Psoas muscle (tissue), 7 donors: ENCODE measurements at regions not wholly inside any gene's neighbourhood (a gene's known extent, or its start where the extent isn't known, plus 50 kb on each side); places are given as distances from the start of the nearest gene placed in this dataset.

Experiments used
- ATAC-seq, 4 donors: fragments of 200-7000 bp; cut with Tn5 transposase; one replicate each; pipeline ENCODE4 v1.9.1; 2020; ENCODE audit warnings: moderate library complexity in 3 of 4, mild to moderate bottlenecking in 2 of 4
- DNase-seq, 2 donors: peaks; one replicate each; pipeline ENCODE4 v3.0.0-alpha.2; 2020
- H3K27ac ChIP-seq: fragments of 200-600 bp; one replicate; pipeline ENCODE4 v1.8.0; 2022
- H3K27me3 ChIP-seq, 3 donors: fragments of 200-600 bp in 1 of 3; one replicate each; pipeline versions ENCODE4 v1.6.1 to v1.8.0; 2013 to 2022; ENCODE audit warnings: low read length in 2 of 3, mild to moderate bottlenecking in 2 of 3, moderate library complexity in 1 of 3; ENCODE audit not compliant: insufficient read depth in 3 of 3
- H3K36me3 ChIP-seq, 2 donors: fragments of 200-600 bp in 1 of 2; one replicate each; pipeline versions ENCODE4 v1.6.1 to v1.8.0; 2013 to 2022; ENCODE audit warnings: low read depth in 1 of 2, mild to moderate bottlenecking in 1 of 2, moderate library complexity in 1 of 2; ENCODE audit not compliant: insufficient read depth in 1 of 2
- H3K4me1 ChIP-seq: fragments of 200-600 bp; one replicate; pipeline ENCODE4 v1.8.0; 2022
- H3K4me3 ChIP-seq: fragments of 200-600 bp; one replicate; pipeline ENCODE4 v1.8.0; 2022; ENCODE audit warnings: mild to moderate bottlenecking
- H3K9me3 ChIP-seq: fragments of 200-600 bp; one replicate; pipeline ENCODE4 v1.8.0; 2022
- WGBS, 3 donors: extraction: QIAGEN DNeasy Blood & Tissue Kit; methylation state at CpG; one replicate each; pipeline versions ENCODE4 v1.1.6 to v1.1.7; 2013; 5-methylcytosine and 5-hydroxymethylcytosine counted together
- intact Hi-C, 2 donors: fragments of 100-400 bp; cut with DNase I; formaldehyde crosslinking; loops; one replicate each; pipeline versions ENCODE4 v1.11.0 to v1.14.2; 2022
- TF ChIP-seq, protein P1 (sequence below): fragments of 200-600 bp; IDR thresholded peaks from one replicate; pipeline ENCODE4 v1.8.0; 2022; ENCODE audit warnings: antibody characterized with exemption
- donor health status: healthy with polysubstance abuse.
- donor health status: DM: no; HTN: no; CAD: no; lungs with moderate emphysema.
- donor health status: Bipolar disorder and iron deficiency.
- donor health status: healthy.
- donor health status: DM: yes; HTN: yes; CAD: no.
- donor health status: DM: no; HTN: no; CAD: no.
- donor health status: DM: yes; HTN: yes; CAD: no.

DNA sequence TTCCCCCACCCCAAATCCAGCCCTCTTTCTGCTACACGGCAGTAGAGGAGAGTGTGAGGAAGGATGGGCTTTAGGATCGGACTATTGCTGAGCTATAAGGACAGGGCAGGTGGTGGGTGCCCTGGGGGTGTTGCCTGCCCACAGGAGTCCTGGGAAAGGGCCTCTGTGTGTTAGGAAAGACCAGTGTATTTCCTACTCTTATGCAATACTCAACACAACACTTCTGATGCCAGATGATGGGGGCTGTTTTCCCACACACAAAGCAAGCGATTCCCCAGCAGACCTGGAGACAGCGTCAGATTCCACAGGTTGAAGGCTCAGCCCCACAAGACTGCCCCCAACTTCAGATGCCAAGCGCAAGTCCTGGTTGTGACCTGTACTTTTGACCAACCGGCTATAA lies 91.0 kb upstream of the LCLAT1 start:
- no peak for DNase-seq
- H3K4me1 ChIP-seq, result peaks cover 3% of the 10 kb centered on the region

DNA sequence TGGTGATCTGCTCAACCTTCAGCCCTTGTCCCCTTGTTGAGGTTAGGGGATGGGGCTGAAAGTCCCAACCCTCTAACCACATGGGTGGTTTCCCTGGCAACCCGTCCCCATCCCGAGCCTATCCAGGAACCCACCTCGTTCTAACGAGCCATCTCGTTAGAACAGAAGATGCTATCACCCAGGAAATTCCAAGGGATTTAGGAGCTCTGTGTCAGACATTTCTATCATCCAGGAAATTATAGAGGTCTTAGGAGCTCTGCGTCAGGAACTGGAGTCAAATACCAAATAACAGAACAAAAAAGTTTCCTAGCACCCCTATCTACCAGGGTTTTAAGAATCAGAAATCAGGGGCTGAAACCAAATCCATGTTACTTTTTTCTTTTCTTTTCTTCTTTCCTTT lies 90.3 kb upstream of the LCLAT1 start:
- Histone ChIP-seq H3K27ac (no peak overlapping the region), H3K4me1 (peaks cover 3% of the 10 kb centered on the region), H3K9me3 (no peaks in the 10 kb centered on the region), H3K27me3 (no peaks in the 10 kb centered on the region), H3K4me3 (no peak overlapping the region), H3K36me3 (no peaks in the 10 kb centered on the region)
- intact Hi-C loops, result no loop called here
- TF ChIP-seq, protein P1, sequence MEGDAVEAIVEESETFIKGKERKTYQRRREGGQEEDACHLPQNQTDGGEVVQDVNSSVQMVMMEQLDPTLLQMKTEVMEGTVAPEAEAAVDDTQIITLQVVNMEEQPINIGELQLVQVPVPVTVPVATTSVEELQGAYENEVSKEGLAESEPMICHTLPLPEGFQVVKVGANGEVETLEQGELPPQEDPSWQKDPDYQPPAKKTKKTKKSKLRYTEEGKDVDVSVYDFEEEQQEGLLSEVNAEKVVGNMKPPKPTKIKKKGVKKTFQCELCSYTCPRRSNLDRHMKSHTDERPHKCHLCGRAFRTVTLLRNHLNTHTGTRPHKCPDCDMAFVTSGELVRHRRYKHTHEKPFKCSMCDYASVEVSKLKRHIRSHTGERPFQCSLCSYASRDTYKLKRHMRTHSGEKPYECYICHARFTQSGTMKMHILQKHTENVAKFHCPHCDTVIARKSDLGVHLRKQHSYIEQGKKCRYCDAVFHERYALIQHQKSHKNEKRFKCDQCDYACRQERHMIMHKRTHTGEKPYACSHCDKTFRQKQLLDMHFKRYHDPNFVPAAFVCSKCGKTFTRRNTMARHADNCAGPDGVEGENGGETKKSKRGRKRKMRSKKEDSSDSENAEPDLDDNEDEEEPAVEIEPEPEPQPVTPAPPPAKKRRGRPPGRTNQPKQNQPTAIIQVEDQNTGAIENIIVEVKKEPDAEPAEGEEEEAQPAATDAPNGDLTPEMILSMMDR, result no peak
- ATAC-seq (no peak), DNase-seq (no peak)
- WGBS, 3 donors, result 60 to 69% (median 60%) methylated on average over 6 of the region's 6 CpGs

More for the DNA sequence above, 91.0 kb upstream of the LCLAT1 start:
- intact Hi-C loops, result no loop called here
- no peaks in the 10 kb centered on the region for H3K27me3 ChIP-seq
- no peak overlapping the region for H3K27ac ChIP-seq
- TF ChIP-seq, protein P1, result no peak
- ATAC-seq, result no peak
- WGBS, 3 donors, result 82 to 92% (median 86%) methylated on average over 6 of the region's 6 CpGs
- no peaks in the 10 kb centered on the region for H3K36me3 ChIP-seq
- no peaks in the 10 kb centered on the region for H3K9me3 ChIP-seq
- no peak overlapping the region for H3K4me3 ChIP-seq

DNA sequence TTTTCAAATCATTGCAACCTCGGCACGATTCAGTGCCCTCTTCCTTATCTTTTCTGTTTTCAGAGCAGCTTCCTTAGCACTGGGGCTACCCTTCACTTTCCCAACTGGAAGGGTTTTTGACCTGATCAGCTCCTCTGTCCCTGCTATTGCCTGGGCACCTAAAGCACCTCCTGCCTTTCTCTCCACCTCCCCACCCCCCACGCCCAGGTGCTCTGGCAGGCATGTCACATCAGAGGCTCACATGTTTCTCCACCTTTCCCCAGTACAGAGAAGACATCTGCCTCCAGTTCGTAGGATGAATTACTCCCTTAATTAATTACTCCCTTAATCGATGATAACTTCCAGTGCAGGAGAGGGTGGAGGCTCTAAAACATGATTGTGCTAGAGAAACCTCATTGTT lies 88.7 kb upstream of the LCLAT1 start:
- Histone ChIP-seq H3K27ac (no peak overlapping the region), H3K36me3 (no peaks in the 10 kb centered on the region), H3K4me3 (no peak overlapping the region), H3K27me3 (no peaks in the 10 kb centered on the region), H3K9me3 (no peaks in the 10 kb centered on the region), H3K4me1 (peaks cover 9% of the 10 kb centered on the region)
- TF ChIP-seq, protein P1, result no peak
- WGBS, 3 donors, result 84 to 88% (median 88%) methylated on average over 5 of the region's 5 CpGs
- no peak for DNase-seq
- intact Hi-C loops, result no loop called here
- no peak for ATAC-seq

DNA sequence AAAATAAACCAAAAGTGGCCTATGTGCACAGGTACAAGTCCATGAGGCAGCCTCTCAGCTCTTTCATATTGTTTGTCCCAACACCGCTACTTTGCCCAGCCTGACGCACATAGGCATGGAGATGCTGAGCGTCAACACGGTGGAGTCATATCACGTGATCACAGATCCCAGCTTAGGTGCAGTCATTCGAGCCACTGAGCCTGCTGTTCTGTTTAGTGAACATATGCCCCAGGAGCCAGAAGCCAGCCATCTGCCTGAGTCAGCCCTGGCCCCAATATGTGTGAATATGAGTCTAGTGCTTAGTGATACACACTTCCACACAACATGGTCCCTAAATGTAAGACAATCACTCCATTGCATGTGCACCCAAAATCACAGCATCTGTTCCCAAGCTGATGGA lies 88.2 kb upstream of the LCLAT1 start:
- Histone ChIP-seq H3K9me3 (no peaks in the 10 kb centered on the region), H3K27ac (no peak overlapping the region), H3K36me3 (no peaks in the 10 kb centered on the region), H3K27me3 (no peaks in the 10 kb centered on the region), H3K4me3 (no peak overlapping the region), H3K4me1 (peaks cover 9% of the 10 kb centered on the region)
- 70 to 79% (median 77%) methylated on average over 6 of the region's 6 CpGs for WGBS, 3 donors
- TF ChIP-seq, protein P1, result no peak
- intact Hi-C loops, result no loop called here
- no peak for DNase-seq
- no peak for ATAC-seq

DNA sequence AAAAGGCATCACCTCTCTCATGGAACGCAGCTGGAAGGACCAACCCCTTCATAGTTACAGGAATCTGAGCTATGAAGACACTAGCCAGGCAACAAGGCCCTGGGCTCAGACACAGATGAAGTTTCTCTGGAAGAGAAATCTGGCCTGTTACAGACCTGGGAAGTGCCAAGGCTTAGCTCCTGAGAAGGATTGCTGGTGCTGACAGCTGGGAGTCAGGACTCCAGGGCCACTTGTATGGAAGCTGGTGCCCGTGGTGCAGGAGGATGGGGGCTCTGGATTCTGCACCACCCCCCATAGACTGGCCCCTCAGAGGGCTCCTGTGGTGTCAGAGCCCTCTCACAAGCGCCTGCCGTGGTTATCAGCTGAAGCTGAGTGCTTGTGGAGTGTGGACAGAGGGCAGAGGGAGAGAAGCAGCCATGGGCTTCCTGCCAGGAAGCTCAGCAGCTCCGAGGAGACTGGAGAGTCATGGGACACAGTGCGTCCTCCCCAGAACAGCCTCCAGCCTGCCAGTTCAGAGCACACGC lies 87.3 kb upstream of the LCLAT1 start:
- Histone ChIP-seq H3K9me3 (no peaks in the 10 kb centered on the region), H3K27me3 (no peaks in the 10 kb centered on the region), H3K27ac (no peak overlapping the region), H3K4me1 (peaks cover 9% of the 10 kb centered on the region), H3K4me3 (no peak overlapping the region), H3K36me3 (no peaks in the 10 kb centered on the region)
- ATAC-seq (peak; percentile 32 to 65 (median 49)), DNase-seq (peak; percentile 50 to 62)
- intact Hi-C loops, result no loop called here
- 18 to 25% (median 23%) methylated on average over 7 of the region's 7 CpGs for WGBS, 3 donors
- TF ChIP-seq, protein P1, result no peak
